IPS-20b (cell line): ENCODE measurements at regions not wholly inside any gene's neighbourhood (a gene's known extent, or its start where the extent isn't known, plus 50 kb on each side); places are given as distances from the start of the nearest gene placed in this dataset.
"Not testable (repeated sequence)": the region's sequence is repeated elsewhere in the genome, so short reads cannot be mapped to it uniquely, and the experiment has no call there.

Experiments used
- H3K27ac ChIP-seq: one replicate; pipeline ENCODE4 v1.5.1; 2013; ENCODE audit warnings: low read length
- H3K27me3 ChIP-seq: 2 replicates; pipeline ENCODE4 v1.6.1; 2013; ENCODE audit warnings: mild to moderate bottlenecking, low read length, inconsistent platforms; ENCODE audit not compliant: insufficient read depth
- H3K36me3 ChIP-seq: 2 replicates; pipeline ENCODE4 v1.6.1; 2013; ENCODE audit warnings: low read depth, mild to moderate bottlenecking, inconsistent platforms, low read length, moderate library complexity; ENCODE audit not compliant: insufficient read depth
- H3K4me1 ChIP-seq: 2 replicates; pipeline ENCODE4 v1.6.1; 2013; ENCODE audit warnings: mild to moderate bottlenecking, control low read depth, inconsistent platforms, low read length, moderate library complexity; ENCODE audit not compliant: insufficient read depth
- H3K4me3 ChIP-seq: 2 replicates; pipeline ENCODE4 v1.5.1; 2013; ENCODE audit warnings: mild to moderate bottlenecking, low read length, inconsistent platforms
- H3K9ac ChIP-seq: 2 replicates; pipeline ENCODE4 v1.6.1; 2013; ENCODE audit warnings: low read depth, mild to moderate bottlenecking, inconsistent platforms, low read length, moderate library complexity
- H3K9me3 ChIP-seq: 2 replicates; pipeline ENCODE4 v1.6.1; 2013; ENCODE audit warnings: mild to moderate bottlenecking, low read depth, low read length, inconsistent platforms; ENCODE audit not compliant: insufficient read depth

DNA sequence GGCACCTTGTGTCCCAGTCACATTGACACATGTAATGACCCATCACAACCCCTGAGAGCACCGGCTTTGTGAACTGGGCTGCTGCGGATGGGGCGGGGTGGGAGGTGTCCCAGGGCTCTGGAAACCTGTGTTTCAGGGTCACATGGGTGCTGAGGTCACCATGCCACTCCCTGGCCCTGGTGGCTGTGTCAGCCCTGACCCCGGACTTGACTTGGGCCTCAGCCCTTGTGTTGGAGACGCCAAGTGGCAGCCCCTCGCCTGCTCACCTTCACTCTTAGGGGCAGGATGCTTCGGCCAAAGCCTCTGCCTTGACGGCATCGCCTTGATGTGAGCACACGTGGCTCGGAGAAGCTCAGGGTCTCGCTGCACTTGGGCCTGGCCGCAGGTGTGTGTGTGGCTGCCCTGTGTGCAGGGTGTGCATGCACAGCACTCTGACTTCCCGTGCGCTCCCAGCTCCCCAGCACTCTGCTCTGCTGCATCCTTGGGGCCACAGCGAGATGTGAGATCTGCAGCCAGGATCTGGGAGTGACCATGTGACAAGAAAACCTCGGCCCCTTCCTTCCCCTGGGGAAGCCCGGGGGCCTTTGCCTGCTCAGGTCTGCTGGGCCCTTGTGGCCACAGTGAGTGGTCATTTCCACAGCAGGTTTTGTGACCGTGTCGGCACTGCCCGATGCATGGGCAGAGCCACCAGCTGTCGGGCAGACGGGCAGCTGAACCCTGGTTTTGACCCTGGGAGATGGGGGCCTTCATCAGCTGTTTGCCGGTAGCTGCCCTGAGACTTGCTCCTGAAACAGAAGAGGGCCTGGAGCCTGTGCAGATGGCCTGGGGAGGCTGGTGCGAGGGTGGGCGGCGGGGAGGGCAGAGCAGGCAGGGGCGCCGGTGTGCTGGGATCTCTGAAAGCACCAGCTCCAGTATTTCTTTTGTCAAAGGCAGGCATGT lies 167.4 kb downstream of the KIF26A start:
- H3K9me3 ChIP-seq: no peaks in the 10 kb centered on the region

DNA sequence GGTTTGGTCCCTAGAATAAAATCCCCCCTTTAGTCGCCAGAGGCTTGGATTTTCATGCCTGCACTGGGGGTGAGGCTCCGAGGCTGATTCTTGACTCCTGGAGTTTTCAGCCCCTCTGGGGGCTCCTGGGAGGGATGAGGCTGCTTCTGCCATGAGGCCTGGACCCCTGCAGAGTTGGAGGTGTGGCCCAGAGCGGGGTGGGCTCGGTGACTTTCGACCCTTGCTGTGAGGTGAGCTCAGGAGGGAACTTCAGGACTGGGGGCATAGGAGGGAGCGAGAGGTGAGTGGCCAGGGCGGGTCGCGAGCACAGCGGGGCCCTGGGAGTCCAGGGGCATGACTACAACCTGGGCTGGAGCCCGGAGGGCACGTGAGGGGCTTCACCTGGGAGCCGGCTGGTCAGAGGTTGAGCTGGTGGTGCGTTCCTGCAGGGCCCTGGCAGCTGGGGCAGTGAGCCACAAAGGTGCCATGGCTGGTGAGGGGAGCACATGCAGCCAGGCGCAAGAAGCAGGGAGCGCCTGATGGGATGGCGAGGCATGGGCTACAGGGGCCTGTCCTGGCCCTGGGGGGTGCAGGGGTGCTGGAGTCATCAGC lies 168.2 kb downstream of the KIF26A start:
- H3K4me1 ChIP-seq: no peaks in the 10 kb centered on the region
- H3K9me3 ChIP-seq: no peaks in the 10 kb centered on the region
- H3K27ac ChIP-seq: no peak overlapping the region
- H3K4me3 ChIP-seq: no peak overlapping the region
- no peak overlapping the region for H3K9ac ChIP-seq
- no peaks in the 10 kb centered on the region for H3K36me3 ChIP-seq
- no peaks in the 10 kb centered on the region for H3K27me3 ChIP-seq

More for the DNA sequence above, 167.4 kb downstream of the KIF26A start:
- Histone ChIP-seq H3K4me1 (no peaks in the 10 kb centered on the region), H3K27me3 (no peaks in the 10 kb centered on the region), H3K27ac (no peak overlapping the region), H3K9ac (no peak overlapping the region), H3K36me3 (no peaks in the 10 kb centered on the region), H3K4me3 (no peak overlapping the region)

DNA sequence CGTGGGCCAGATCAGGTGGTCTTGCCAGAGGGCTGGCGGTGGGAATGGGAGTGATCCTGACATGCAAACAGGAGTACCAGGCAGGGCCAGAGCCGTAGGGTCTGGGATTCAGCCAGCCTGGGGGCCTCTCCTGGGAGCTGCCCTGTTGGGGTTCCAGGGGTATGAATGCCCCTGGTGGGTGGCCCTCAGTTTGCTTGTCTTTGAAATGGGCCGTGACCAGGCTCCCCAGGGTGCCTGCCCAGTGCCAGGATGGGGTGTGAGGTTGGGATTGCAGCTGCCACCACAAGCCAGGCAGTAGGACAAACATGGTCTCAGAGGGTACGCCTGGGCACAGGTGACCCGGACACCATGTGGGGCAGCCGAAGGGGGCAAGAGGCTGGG lies 168.8 kb downstream of the KIF26A start:
- H3K4me3 ChIP-seq: no peak overlapping the region
- no peak overlapping the region for H3K27ac ChIP-seq
- H3K9ac ChIP-seq: no peak overlapping the region
- no peaks in the 10 kb centered on the region for H3K36me3 ChIP-seq
- H3K27me3 ChIP-seq: no peaks in the 10 kb centered on the region
- H3K4me1 ChIP-seq: no peaks in the 10 kb centered on the region
- H3K9me3 ChIP-seq: no peaks in the 10 kb centered on the region

DNA sequence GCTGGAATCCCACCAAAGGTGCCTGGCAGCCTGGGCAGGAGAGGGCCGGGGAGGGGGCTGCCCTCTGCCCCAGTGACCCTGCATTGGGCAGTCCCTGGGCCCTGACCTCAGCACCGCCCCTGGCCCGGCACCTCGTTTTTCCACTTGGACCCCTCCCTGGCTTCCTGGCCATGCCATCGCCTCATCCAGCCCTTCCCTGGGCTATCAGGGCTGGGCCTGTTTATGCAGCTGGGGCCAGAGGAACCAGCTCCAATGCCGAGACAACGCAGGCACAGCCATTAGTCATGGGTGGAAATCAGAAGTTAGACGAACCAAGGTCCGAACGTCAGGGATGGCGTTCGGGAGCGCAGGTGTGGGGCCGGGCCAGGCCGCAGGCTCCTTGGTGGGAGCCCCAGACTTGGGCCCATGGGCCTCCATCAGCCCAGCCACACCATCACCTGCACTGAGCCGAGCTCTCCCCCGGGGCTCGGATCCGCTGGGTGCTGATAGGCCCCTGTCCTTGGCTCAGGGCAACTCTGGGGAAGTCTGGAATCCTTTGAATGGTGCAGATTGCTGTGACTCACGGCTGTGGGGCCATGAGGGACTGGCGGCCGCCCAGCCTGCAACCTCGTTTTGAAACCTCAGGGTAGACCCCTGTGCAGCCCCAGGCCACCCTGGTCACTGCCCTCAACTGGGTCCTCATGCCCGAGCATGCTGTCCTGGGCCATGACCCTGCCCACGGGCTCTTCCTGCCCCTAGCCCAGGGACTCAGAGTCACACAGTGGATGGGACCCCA lies 169.4 kb downstream of the KIF26A start:
- Histone ChIP-seq H3K27ac (no peak overlapping the region), H3K4me1 (no peaks in the 10 kb centered on the region), H3K9ac (no peak overlapping the region), H3K36me3 (no peaks in the 10 kb centered on the region), H3K4me3 (no peak overlapping the region), H3K27me3 (no peaks in the 10 kb centered on the region), H3K9me3 (no peaks in the 10 kb centered on the region)

DNA sequence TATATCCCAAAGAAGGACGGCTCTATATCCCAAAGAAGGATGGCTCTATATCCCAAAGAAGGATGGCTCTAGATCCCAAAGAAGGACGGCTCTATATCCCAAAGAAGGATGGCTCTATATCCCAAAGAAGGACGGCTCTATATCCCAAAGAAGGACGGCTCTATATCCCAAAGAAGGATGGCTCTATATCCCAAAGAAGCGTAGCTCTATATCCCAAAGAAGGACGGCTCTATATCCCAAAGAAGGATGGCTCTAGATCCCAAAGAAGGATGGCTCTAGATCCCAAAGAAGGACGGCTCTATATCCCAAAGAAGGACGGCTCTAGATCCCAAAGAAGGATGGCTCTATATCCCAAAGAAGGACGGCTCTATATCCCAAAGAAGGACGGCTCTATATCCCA lies 170.1 kb downstream of the KIF26A start:
- not testable (repeated sequence) for H3K9me3 ChIP-seq, H3K4me1 ChIP-seq, H3K9ac ChIP-seq, H3K36me3 ChIP-seq, H3K27me3 ChIP-seq, H3K4me3 ChIP-seq, H3K27ac ChIP-seq

DNA sequence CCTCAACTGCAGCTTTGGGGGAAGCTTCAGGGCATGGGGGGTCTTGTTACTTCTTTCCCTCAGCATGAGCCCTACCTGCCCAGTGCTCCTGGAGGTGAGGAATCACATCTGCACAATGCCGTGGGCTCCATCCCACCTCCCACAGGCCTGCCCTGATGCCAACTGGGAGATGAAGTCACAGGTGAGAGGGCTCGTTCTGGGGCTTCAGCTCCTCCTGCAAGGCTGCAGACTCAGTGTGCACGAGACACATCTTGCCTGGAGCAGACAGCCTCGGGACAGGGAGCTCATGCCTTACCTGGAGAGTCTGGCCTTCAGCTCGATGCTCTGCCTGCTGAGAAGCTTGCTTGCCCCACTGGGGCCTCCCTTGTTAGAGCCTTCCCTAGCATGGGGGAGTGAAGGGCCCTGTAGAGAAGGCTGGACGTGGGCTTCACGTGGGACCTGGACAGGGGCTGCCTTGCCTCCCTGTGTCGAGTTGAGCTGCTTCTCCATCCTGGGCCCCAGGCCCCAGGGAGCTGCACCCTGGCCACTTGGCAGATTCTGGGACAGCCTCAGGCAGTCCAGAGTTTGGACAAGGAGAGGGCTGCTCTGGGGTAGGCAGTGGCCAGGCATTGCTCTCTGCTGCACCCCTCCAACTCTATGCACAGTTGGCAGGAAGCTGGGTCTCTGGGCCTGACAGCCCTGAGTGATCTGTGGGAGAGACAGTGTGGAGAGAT lies 171.4 kb downstream of the KIF26A start:
- no peaks in the 10 kb centered on the region for H3K36me3 ChIP-seq
- H3K9me3 ChIP-seq: no peaks in the 10 kb centered on the region
- no peak overlapping the region for H3K4me3 ChIP-seq
- no peak overlapping the region for H3K9ac ChIP-seq
- H3K27me3 ChIP-seq: no peaks in the 10 kb centered on the region
- no peak overlapping the region for H3K27ac ChIP-seq
- H3K4me1 ChIP-seq: no peaks in the 10 kb centered on the region

DNA sequence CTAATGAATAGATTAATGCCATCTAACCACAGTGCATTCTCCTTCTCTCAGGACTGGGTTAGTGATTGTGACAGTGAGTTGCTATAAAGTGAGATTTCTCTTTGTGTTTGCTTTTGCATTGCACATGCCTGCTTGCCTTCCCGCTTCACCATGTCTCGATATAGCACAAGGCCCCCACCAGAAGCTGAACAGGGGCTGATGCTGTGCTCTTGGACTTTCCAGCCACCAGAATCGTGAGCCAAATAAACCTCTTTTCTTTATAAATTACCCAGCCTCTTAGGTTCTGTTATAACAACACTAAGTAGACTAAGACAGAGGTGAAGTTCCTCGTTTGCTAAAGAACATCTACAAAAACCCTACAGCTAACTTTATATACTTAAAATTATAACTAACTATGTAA lies 173.0 kb downstream of the KIF26A start:
- Histone ChIP-seq H3K27ac (no peak overlapping the region), H3K36me3 (no peaks in the 10 kb centered on the region), H3K4me1 (no peaks in the 10 kb centered on the region), H3K9ac (no peak overlapping the region), H3K4me3 (no peak overlapping the region), H3K27me3 (no peaks in the 10 kb centered on the region), H3K9me3 (no peaks in the 10 kb centered on the region)

DNA sequence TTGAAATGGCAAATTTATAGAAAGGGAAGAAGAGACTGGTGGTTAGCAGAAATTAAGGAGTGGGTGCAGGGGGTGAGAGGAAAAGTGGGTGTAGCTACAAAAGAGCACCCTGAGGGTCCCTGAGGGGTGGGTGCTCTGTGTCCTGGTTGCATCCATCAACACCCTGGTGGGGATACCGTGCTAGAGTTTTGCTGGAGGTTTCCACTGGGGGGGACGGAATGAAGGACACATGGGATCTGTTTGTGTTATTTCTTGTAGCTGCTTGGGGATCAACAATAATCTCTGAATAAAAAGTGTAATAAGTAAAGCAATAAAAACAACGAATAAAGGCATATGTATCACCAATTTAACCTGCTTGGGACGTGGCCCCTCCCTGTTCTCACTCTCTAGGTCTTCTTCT lies 175.3 kb downstream of the KIF26A start:
- H3K27me3 ChIP-seq: no peaks in the 10 kb centered on the region
- no peak overlapping the region for H3K9ac ChIP-seq
- no peaks in the 10 kb centered on the region for H3K36me3 ChIP-seq
- no peak overlapping the region for H3K27ac ChIP-seq
- no peak overlapping the region for H3K4me3 ChIP-seq
- H3K9me3 ChIP-seq: no peaks in the 10 kb centered on the region
- no peaks in the 10 kb centered on the region for H3K4me1 ChIP-seq

DNA sequence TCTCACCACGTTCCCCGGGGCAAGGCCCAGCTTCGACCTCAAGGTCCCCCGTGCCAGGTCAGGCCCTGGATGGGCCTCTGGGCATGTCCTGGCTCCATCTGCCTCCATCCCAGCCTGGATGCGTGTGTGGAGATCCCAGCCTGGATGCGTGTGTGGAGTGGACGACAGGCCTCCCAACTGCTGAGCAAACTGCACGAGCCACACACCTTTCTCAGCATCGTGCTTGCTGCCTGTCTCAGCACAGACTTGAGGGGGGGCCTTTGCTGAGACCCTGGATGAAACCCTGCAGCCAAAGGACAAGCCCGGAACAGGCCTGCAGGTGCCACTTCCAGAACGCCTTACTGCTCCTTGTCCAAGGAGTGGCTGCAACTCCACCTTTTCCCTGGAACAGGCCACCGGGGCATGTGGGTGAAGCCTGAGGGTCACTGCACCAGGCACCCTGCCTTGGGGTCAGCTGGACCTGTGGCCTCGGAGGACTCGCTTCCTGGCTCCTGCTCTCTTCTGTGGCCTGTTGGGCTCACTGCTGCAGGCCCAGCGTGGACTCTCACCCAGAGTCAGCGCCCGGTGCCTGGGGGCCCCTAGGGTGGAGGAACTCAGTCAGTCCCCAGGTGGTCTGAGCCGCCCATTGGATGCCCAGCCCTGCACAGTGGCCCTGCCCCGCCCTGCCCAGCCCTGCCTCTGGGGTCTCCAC lies 176.0 kb downstream of the KIF26A start:
- no peak overlapping the region for H3K4me3 ChIP-seq
- no peaks in the 10 kb centered on the region for H3K9me3 ChIP-seq
- H3K27ac ChIP-seq: no peak overlapping the region
- no peaks in the 10 kb centered on the region for H3K27me3 ChIP-seq
- no peak overlapping the region for H3K9ac ChIP-seq
- no peaks in the 10 kb centered on the region for H3K4me1 ChIP-seq
- H3K36me3 ChIP-seq: no peaks in the 10 kb centered on the region

DNA sequence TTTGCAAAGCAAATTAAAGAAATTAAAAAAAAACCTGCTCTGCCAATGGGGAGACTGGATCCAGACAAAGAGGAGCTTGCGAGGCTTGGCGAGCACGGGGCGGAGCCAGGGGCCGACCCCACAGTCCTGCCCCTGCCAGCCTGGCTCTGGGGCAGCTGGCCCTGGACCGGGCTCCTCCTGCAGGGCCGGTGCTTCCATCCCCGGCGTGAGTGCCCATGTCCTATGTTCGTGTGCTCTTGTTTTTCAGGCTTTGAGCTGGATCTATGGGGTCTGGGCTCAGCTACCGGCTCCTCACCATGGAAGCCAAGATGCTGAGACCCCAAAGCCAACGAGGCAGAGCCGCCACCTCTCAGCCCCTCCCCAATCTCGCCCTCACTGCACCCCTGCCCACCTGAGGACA lies 176.8 kb downstream of the KIF26A start:
- no peaks in the 10 kb centered on the region for H3K4me1 ChIP-seq
- no peaks in the 10 kb centered on the region for H3K9me3 ChIP-seq
- no peak overlapping the region for H3K27ac ChIP-seq
- no peak overlapping the region for H3K4me3 ChIP-seq
- H3K9ac ChIP-seq: no peak overlapping the region
- H3K36me3 ChIP-seq: no peaks in the 10 kb centered on the region
- H3K27me3 ChIP-seq: no peaks in the 10 kb centered on the region

DNA sequence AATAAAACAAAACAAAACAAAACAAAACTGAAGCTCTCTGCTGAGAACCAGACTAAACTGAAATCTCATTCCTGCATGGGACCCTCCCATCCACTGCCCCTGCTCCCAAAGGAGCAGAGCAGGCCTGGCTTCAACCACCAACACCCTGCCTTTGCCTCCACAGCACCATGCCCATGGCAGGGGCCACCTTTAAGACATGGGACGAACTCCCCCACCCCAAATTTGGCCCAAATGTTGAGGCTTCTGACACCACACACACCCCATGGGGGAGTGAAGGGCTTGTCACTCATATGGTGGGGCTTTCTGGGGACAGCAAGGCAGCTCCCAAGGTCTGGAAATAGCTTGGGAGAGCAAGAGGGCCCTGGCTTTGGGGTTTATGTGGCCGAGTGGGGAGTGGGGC lies 177.2 kb downstream of the KIF26A start:
- no peaks in the 10 kb centered on the region for H3K36me3 ChIP-seq
- no peak overlapping the region for H3K9ac ChIP-seq
- no peak overlapping the region for H3K27ac ChIP-seq
- no peak overlapping the region for H3K4me3 ChIP-seq
- H3K27me3 ChIP-seq: no peaks in the 10 kb centered on the region
- H3K9me3 ChIP-seq: no peaks in the 10 kb centered on the region
- H3K4me1 ChIP-seq: no peaks in the 10 kb centered on the region
